ENCODE measurements at regions not wholly inside any gene's neighbourhood (a gene's known extent, or its start where the extent isn't known, plus 50 kb on each side); places are given as distances from the start of the nearest gene placed in this dataset.

DNA sequence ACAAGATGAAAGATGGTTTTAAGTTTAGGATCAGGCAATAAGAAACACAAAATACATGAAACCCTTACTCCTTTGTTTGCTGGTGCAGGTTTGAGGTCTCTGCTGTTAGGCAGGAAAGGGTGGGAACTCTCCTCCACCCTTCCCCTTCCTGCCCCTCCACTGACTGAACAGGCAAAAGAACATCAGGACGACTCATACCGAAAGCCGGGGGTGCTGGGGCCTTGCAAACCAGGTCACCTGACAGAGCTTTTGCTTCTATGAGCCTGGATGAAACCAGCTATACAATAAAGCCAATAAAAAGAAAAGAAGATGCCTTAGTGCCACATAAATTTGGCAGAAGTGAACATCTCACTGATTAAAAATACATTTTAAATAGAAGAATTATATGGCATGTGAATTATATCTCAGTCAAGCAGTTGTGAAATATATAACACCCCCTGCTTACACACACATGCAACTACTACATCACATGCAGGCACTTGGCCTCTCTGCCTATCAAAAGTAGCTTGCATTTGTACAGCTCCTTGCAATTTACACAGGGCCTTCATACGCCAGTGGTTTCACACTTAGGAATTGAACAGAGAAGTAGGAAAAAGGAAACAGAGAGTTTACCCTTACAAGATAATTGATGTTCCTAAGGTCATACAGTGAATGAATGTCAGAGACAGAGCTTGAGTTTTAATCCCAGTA, 215.1 kb upstream of the TRIB2 start:
- Histone ChIP-seq H3F3A (ENCODE audit: control insufficient read depth, insufficient read depth) (no peaks in the 10 kb centered on the region), H3K9me2 (replicated peaks; ENCODE audit: control insufficient read depth, low read length) (no peaks in the 10 kb centered on the region), H4K20me1 (ENCODE audit: control insufficient read depth, insufficient read depth, low read depth, low read length) (no peaks in the 10 kb centered on the region), H3K27me3 (ENCODE audit: control insufficient read depth, low read length) (no peaks in the 10 kb centered on the region), H3K9me3 (ENCODE audit: control insufficient read depth, insufficient read depth, low read length) (no peaks in the 10 kb centered on the region), H3K79me2 (ENCODE audit: control insufficient read depth, low read length) (no peaks in the 10 kb centered on the region), H3K4me2 (ENCODE audit: low read length) (no peak overlapping the region), H3K4me3 (ENCODE audit: low read length) (no peak overlapping the region), H3K4me1 (ENCODE audit: control insufficient read depth, low read length) (peaks cover 5% of the 10 kb centered on the region), H3K36me3 (ENCODE audit: control insufficient read depth, low read length) (no peaks in the 10 kb centered on the region), H3K27ac (ENCODE audit: low read depth, low read length) (no peak overlapping the region)
- TF ChIP-seq, protein P1, sequence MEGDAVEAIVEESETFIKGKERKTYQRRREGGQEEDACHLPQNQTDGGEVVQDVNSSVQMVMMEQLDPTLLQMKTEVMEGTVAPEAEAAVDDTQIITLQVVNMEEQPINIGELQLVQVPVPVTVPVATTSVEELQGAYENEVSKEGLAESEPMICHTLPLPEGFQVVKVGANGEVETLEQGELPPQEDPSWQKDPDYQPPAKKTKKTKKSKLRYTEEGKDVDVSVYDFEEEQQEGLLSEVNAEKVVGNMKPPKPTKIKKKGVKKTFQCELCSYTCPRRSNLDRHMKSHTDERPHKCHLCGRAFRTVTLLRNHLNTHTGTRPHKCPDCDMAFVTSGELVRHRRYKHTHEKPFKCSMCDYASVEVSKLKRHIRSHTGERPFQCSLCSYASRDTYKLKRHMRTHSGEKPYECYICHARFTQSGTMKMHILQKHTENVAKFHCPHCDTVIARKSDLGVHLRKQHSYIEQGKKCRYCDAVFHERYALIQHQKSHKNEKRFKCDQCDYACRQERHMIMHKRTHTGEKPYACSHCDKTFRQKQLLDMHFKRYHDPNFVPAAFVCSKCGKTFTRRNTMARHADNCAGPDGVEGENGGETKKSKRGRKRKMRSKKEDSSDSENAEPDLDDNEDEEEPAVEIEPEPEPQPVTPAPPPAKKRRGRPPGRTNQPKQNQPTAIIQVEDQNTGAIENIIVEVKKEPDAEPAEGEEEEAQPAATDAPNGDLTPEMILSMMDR (IDR thresholded peaks at IDR 0.05; ENCODE audit: low read depth, low read length, poor library complexity, severe bottlenecking): no peak
- TF ChIP-seq EZH2phosphoT487 (IDR thresholded peaks at IDR 0.05; ENCODE audit: borderline replicate concordance, low read length): no peak

DNA sequence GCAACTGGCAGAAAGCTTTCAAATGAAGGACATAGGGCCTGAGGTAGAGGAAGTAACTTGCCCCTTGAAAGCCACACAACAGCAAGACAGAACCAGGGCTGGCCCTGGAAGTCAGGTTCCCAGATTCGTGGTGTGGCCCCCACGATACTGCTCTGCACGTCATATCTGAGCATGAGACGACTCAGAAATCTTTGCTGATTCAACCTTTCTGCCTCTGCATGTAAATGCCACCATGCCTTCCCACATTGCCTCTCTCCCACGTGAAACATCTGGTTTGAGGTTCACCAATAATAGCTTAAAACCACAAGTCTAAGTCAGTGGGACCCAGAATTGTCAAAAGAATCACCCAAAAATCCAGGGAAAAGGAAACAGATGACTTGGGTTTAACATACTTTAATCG, 214.0 kb upstream of the TRIB2 start:
- Histone ChIP-seq H3K27ac (ENCODE audit: low read depth, low read length) (no peak overlapping the region), H3K79me2 (ENCODE audit: control insufficient read depth, low read length) (no peaks in the 10 kb centered on the region), H3K4me2 (ENCODE audit: low read length) (no peak overlapping the region), H3K9me3 (ENCODE audit: control insufficient read depth, insufficient read depth, low read length) (no peaks in the 10 kb centered on the region), H3K27me3 (ENCODE audit: control insufficient read depth, low read length) (no peaks in the 10 kb centered on the region), H3K9me2 (replicated peaks; ENCODE audit: control insufficient read depth, low read length) (no peaks in the 10 kb centered on the region), H3F3A (ENCODE audit: control insufficient read depth, insufficient read depth) (no peaks in the 10 kb centered on the region), H4K20me1 (ENCODE audit: control insufficient read depth, insufficient read depth, low read depth, low read length) (no peaks in the 10 kb centered on the region), H3K4me3 (ENCODE audit: low read length) (no peak overlapping the region), H3K4me1 (ENCODE audit: control insufficient read depth, low read length) (peaks cover 13% of the 10 kb centered on the region), H3K36me3 (ENCODE audit: control insufficient read depth, low read length) (no peaks in the 10 kb centered on the region)
- TF ChIP-seq, protein P1 (IDR thresholded peaks at IDR 0.05; ENCODE audit: low read depth, low read length, poor library complexity, severe bottlenecking): no peak
- no peak for TF ChIP-seq EZH2phosphoT487 (IDR thresholded peaks at IDR 0.05; ENCODE audit: borderline replicate concordance, low read length)

DNA sequence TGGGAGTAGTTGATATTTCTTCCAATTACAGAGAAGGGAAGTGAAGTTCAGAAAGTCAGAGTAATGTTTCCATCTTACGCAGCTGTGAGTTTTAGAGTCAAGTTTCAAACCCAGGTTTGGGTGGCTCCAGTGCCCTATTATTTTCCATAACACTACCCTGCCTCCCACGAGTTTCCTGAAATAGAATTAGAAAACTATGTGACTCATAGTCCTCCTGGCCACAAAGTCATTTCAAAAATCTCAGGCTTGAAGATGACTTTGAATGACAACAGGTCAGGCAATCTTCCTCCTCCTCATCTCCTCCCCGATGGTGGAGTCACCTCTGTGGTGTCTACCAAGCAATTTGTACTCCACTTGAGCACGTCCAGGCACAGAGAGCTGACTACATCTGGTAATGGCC, 212.3 kb upstream of the TRIB2 start:
- Histone ChIP-seq H3F3A (ENCODE audit: control insufficient read depth, insufficient read depth) (no peaks in the 10 kb centered on the region), H3K4me1 (ENCODE audit: control insufficient read depth, low read length) (peaks cover 14% of the 10 kb centered on the region), H4K20me1 (ENCODE audit: control insufficient read depth, insufficient read depth, low read depth, low read length) (no peaks in the 10 kb centered on the region), H3K4me3 (ENCODE audit: low read length) (no peak overlapping the region), H3K27me3 (ENCODE audit: control insufficient read depth, low read length) (no peaks in the 10 kb centered on the region), H3K79me2 (ENCODE audit: control insufficient read depth, low read length) (no peaks in the 10 kb centered on the region), H3K9me2 (replicated peaks; ENCODE audit: control insufficient read depth, low read length) (no peaks in the 10 kb centered on the region), H3K27ac (ENCODE audit: low read depth, low read length) (no peak overlapping the region), H3K4me2 (ENCODE audit: low read length) (no peak overlapping the region), H3K36me3 (ENCODE audit: control insufficient read depth, low read length) (no peaks in the 10 kb centered on the region), H3K9me3 (ENCODE audit: control insufficient read depth, insufficient read depth, low read length) (no peaks in the 10 kb centered on the region)
- no peak for TF ChIP-seq EZH2phosphoT487 (IDR thresholded peaks at IDR 0.05; ENCODE audit: borderline replicate concordance, low read length)
- TF ChIP-seq, protein P1 (IDR thresholded peaks at IDR 0.05; ENCODE audit: low read depth, low read length, poor library complexity, severe bottlenecking): no peak
